Endothelial cell of umbilical vein (primary cell): ENCODE measurements at regions not wholly inside any gene's neighbourhood (a gene's known extent, or its start where the extent isn't known, plus 50 kb on each side); places are given as distances from the start of the nearest gene placed in this dataset.

Experiments used
- BruUV-seq: library from RNA; stranded (reverse); fragments of 400-500 nt; replicated peaks from 2 replicates; lab custom pipeline; 2021; lab: Mats Ljungman, UMichigan
- CTCF ChIA-PET: fragments of 300-600, 350-600 bp; sonication (Branson Sonifier 250); formaldehyde crosslinking; loops from one replicate; lab custom pipeline; 2021; ENCODE audit warnings: antibody characterized with exemption, inconsistent platforms; lab: Charles Lee
- POLR2A ChIA-PET: fragments of 300-600, 350-600 bp; sonication (Branson Sonifier 250); formaldehyde crosslinking; loops from one replicate; lab custom pipeline; 2021; ENCODE audit warnings: antibody characterized with exemption, inconsistent platforms; lab: Charles Lee
- DNase-seq: peaks from one replicate; pipeline ENCODE4 v3.0.0-alpha.2; 2011; ENCODE audit warnings: low read depth, low spot score
- FAIRE-seq: peaks from 2 replicates; lab custom pipeline; 2011; peaks lifted over from hg19 to GRCh38; lab: Jason Lieb, UNC
- H2AFZ ChIP-seq: 2 replicates; pipeline ENCODE4 v1.6.0; 2012; ENCODE audit warnings: low read depth, low read length, control low read depth, inconsistent platforms
- H3K27ac ChIP-seq: 2 replicates; pipeline ENCODE4 v1.5.1; 2011; ENCODE audit warnings: low read depth, mild to moderate bottlenecking, control low read depth, low read length, moderate library complexity; ENCODE audit not compliant: insufficient read depth
- H3K27me3 ChIP-seq, 2 experiments: 2 replicates each; pipeline versions ENCODE4 v1.6.0 to v1.6.1; 2011; ENCODE audit warnings: low read length in 2 of 2, mixed read lengths in 1 of 2; ENCODE audit not compliant: control insufficient read depth in 2 of 2, insufficient read depth in 2 of 2
- H3K36me3 ChIP-seq, 2 experiments: 2 replicates in 1 of 2; 3 replicates in 1 of 2; pipeline ENCODE4 v1.5.1; 2011; ENCODE audit warnings: low read length in 2 of 2, mild to moderate bottlenecking in 1 of 2, moderate library complexity in 1 of 2; ENCODE audit not compliant: control insufficient read depth in 2 of 2, insufficient read depth in 2 of 2; ENCODE audit errors: extremely low read depth in 1 of 2
- H3K4me1 ChIP-seq: 3 replicates; pipeline ENCODE4 v1.5.1; 2011; ENCODE audit warnings: mild to moderate bottlenecking, low read length; ENCODE audit not compliant: control insufficient read depth, insufficient read depth; ENCODE audit errors: extremely low read depth
- H3K4me2 ChIP-seq: 2 replicates; pipeline ENCODE4 v1.6.1; 2011; ENCODE audit warnings: low read length, control low read depth, mixed read lengths; ENCODE audit not compliant: insufficient read depth
- H3K4me3 ChIP-seq, 3 experiments: fragments of 200-600 bp in 1 of 3; sonication (generic), shearing (Covaris generic) in 1 of 3; replicated peaks in 1 of 3; 2 replicates each; pipeline ENCODE4 v1.5.1; 2011 to 2016; ENCODE audit warnings: control low read depth in 3 of 3, low read length in 3 of 3, mild to moderate bottlenecking in 2 of 3, inconsistent platforms in 1 of 3, low read depth in 1 of 3, moderate library complexity in 1 of 3; ENCODE audit not compliant: insufficient read depth in 1 of 3
- H3K79me2 ChIP-seq: 2 replicates; pipeline ENCODE4 v1.6.0; 2012; ENCODE audit warnings: low read length, inconsistent platforms; ENCODE audit not compliant: control insufficient read depth, insufficient read depth
- H3K9ac ChIP-seq: replicated peaks from 2 replicates; pipeline ENCODE3; 2011; ENCODE audit warnings: low read length, control low read depth; ENCODE audit not compliant: insufficient read depth; ENCODE audit errors: extremely low read depth
- H3K9me1 ChIP-seq: replicated peaks from 3 replicates; pipeline ENCODE4 v1.6.0; 2011; ENCODE audit warnings: mild to moderate bottlenecking, low read length; ENCODE audit not compliant: control insufficient read depth, insufficient read depth; ENCODE audit errors: extremely low read depth
- H3K9me3 ChIP-seq: replicated peaks from 2 replicates; pipeline ENCODE4 v1.5.1; 2012; ENCODE audit warnings: low read length, inconsistent platforms; ENCODE audit not compliant: control insufficient read depth, insufficient read depth
- H4K20me1 ChIP-seq: replicated peaks from 2 replicates; pipeline ENCODE3; 2011; ENCODE audit warnings: mild to moderate bottlenecking, low read length; ENCODE audit not compliant: control insufficient read depth, insufficient read depth; ENCODE audit errors: extremely low read depth
- EZH2 ChIP-seq: IDR thresholded peaks from 2 replicates; pipeline ENCODE4 v1.6.1; 2012; ENCODE audit warnings: borderline replicate concordance, low read depth, mild to moderate bottlenecking, moderate library complexity, low read length, inconsistent platforms; ENCODE audit not compliant: severe bottlenecking
- FOS ChIP-seq: IDR thresholded peaks from 2 replicates; pipeline ENCODE4 v1.6.1; 2011; ENCODE audit warnings: mild to moderate bottlenecking, low read length, moderate library complexity, borderline replicate concordance; ENCODE audit not compliant: insufficient read depth
- GATA2 ChIP-seq: IDR thresholded peaks from 2 replicates; pipeline ENCODE4 v1.7.0; 2011; ENCODE audit warnings: low read depth, mild to moderate bottlenecking, moderate library complexity, mixed read lengths, low read length; ENCODE audit not compliant: insufficient read length, insufficient read depth
- JUN ChIP-seq: IDR thresholded peaks from 2 replicates; pipeline ENCODE4 v1.6.1; 2011; ENCODE audit warnings: borderline replicate concordance, low read depth; ENCODE audit not compliant: insufficient read length, insufficient read depth
- MYC ChIP-seq: IDR thresholded peaks from one replicate; pipeline ENCODE4 v1.6.1; 2011; ENCODE audit warnings: mild to moderate bottlenecking, low read depth, low read length
- POLR2A ChIP-seq: IDR thresholded peaks from 2 replicates; pipeline ENCODE4 v1.6.1; 2012; ENCODE audit warnings: low read depth, mild to moderate bottlenecking, control low read depth, low read length
- POLR2AphosphoS5 ChIP-seq: IDR thresholded peaks from 2 replicates; pipeline ENCODE4 v1.6.1; 2012; ENCODE audit warnings: low read depth, mild to moderate bottlenecking, control low read depth, low read length, moderate library complexity; ENCODE audit not compliant: insufficient read depth
- dilution Hi-C: fragments of 300-500 bp; cut with MboI; formaldehyde crosslinking; loops from one replicate; pipeline ENCODE4 v1.15.0; 2019; ENCODE audit warnings: low sequenced_read_pairs; ENCODE audit not compliant: extremely low pct_ligation_motif_present
- intact Hi-C: fragments of 100-400 bp; cut with micrococcal nuclease; formaldehyde crosslinking; loops from one replicate; pipeline ENCODE4 v1.10.0; 2022
- TF ChIP-seq, protein P1 (sequence below), 2 donors: IDR thresholded peaks; 1 replicate in 1 of 2; 2 replicates in 1 of 2; pipeline ENCODE4 v1.5.1; 2011; ENCODE audit warnings: low read length in 2 of 2, mild to moderate bottlenecking in 2 of 2, moderate library complexity in 2 of 2, control low read depth in 1 of 2, inconsistent platforms in 1 of 2, low read depth in 1 of 2; ENCODE audit not compliant: insufficient read depth in 1 of 2; ENCODE audit errors: extremely low read depth in 1 of 2
- TF ChIP-seq, protein P2 (sequence below): IDR thresholded peaks from 2 replicates; pipeline ENCODE4 v1.6.1; 2011; ENCODE audit not compliant: insufficient read depth, insufficient read length

DNA sequence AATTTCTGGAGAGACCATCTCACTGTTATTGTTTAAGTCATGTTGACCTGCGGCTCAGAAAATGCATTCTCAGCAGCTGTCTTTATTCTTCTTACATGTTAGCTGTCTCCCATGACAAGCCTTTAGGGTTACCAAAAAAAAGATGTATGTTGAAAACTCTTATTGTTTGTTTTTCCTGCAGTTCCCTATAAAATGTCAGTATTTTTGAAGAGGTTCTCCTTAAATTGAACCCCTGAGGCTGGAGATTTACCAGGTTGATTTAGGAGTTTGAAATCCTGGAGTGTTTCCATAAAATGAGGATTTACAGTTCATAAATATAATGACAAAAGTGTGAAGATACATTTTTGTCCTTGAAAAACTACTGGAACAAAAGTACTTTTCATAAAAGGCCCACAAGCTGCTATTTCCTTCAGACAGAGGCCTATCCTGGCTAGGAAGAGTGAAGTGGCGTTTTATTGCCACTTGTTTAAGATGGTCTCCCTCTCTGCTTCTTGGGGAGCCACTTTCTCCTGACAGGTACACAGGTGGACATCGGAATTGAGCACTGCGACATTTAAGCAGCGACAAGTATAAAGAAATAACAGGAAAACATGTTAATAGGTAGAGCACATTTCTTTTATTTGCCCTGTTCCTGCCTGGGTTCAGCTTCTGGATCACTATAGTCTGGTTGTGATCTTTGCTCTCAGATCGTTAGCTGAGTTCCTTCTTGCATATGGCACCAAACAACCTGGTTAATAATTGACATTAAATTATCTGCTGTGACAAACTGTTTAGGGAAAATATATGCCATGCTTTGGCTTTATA lies 344.8 kb upstream of the RPS23 start:
- Histone ChIP-seq H3K27ac (no peak overlapping the region), H3K36me3 (no peaks in the 10 kb centered on the region), H3K9me1 (no peaks in the 10 kb centered on the region), H3K9ac (no peak overlapping the region), H3K4me1 (peaks cover 15% of the 10 kb centered on the region), H3K79me2 (no peaks in the 10 kb centered on the region), H3K9me3 (no peaks in the 10 kb centered on the region), H3K27me3 (no peaks in the 10 kb centered on the region), H2AFZ (no peak overlapping the region), H3K4me3 (no peak overlapping the region), H4K20me1 (no peaks in the 10 kb centered on the region), H3K4me2 (no peak overlapping the region)
- ChIA-PET POLR2A (no interaction called here), CTCF (no interaction called here)
- DNase-seq (no peak), FAIRE-seq (no peak)
- TF ChIP-seq JUN, result no peak
- TF ChIP-seq, protein P1, sequence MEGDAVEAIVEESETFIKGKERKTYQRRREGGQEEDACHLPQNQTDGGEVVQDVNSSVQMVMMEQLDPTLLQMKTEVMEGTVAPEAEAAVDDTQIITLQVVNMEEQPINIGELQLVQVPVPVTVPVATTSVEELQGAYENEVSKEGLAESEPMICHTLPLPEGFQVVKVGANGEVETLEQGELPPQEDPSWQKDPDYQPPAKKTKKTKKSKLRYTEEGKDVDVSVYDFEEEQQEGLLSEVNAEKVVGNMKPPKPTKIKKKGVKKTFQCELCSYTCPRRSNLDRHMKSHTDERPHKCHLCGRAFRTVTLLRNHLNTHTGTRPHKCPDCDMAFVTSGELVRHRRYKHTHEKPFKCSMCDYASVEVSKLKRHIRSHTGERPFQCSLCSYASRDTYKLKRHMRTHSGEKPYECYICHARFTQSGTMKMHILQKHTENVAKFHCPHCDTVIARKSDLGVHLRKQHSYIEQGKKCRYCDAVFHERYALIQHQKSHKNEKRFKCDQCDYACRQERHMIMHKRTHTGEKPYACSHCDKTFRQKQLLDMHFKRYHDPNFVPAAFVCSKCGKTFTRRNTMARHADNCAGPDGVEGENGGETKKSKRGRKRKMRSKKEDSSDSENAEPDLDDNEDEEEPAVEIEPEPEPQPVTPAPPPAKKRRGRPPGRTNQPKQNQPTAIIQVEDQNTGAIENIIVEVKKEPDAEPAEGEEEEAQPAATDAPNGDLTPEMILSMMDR (IDR thresholded peaks at IDR 0.05; ENCODE audit: extremely low read depth in 1 of 2, insufficient read depth in 1 of 2, low read depth in 1 of 2, low read length in 2 of 2), result no peak
- TF ChIP-seq, protein P2, sequence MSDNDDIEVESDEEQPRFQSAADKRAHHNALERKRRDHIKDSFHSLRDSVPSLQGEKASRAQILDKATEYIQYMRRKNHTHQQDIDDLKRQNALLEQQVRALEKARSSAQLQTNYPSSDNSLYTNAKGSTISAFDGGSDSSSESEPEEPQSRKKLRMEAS, result no peak
- no peak for TF ChIP-seq POLR2AphosphoS5
- no peak for TF ChIP-seq EZH2
- TF ChIP-seq GATA2, result no peak
- TF ChIP-seq POLR2A, result no peak
- TF ChIP-seq FOS, result no peak
- no peak for TF ChIP-seq MYC
- BruUV-seq, result no TSS peak
- dilution Hi-C loops, result no loop called here
- intact Hi-C loops, result no loop called here
